ENCODE measurements at regions not wholly inside any gene's neighbourhood (a gene's known extent, or its start where the extent isn't known, plus 50 kb on each side); places are given as distances from the start of the nearest gene placed in this dataset.

- 68% methylated on average over 3 of the region's 3 CpGs for WGBS (ENCODE audit: insufficient coverage, low coverage, low lambda C conversion rate, missing lambda C conversion rate)
- no peaks in the 10 kb centered on the region for H3K27me3 ChIP-seq
- no peak overlapping the region for H3K27ac ChIP-seq
- TF ChIP-seq CTCF (IDR thresholded peaks at IDR 0.05), result no peak
- TF ChIP-seq POLR2A (IDR thresholded peaks at IDR 0.05), result no peak
- intact Hi-C loops (cut with DNase I), result no loop called here
- H3K4me1 ChIP-seq, result no peaks in the 10 kb centered on the region
- no peak overlapping the region for H3K4me3 ChIP-seq
- H3K36me3 ChIP-seq, result no peaks in the 10 kb centered on the region
- no peak for DNase-seq
- ATAC-seq, result no peak
- no peaks in the 10 kb centered on the region for H3K9me3 ChIP-seq
Observed at GRCh38 chr12:87107270-87107669, 851.1 kb upstream of the MGAT4C start.

GRCh38 chr12:87096082-87096585 lies 839.9 kb upstream of the MGAT4C start:
- no peak for ATAC-seq
- TF ChIP-seq POLR2A (IDR thresholded peaks at IDR 0.05) (no peak), CTCF (IDR thresholded peaks at IDR 0.05) (no peak)
- Histone ChIP-seq H3K27me3 (no peaks in the 10 kb centered on the region), H3K36me3 (no peaks in the 10 kb centered on the region), H3K4me3 (no peak overlapping the region), H3K9me3 (no peaks in the 10 kb centered on the region), H3K4me1 (no peaks in the 10 kb centered on the region), H3K27ac (no peak overlapping the region)
- DNase-seq, result no peak
- intact Hi-C loops (cut with DNase I), result no loop called here
- WGBS (ENCODE audit: insufficient coverage, low coverage, low lambda C conversion rate, missing lambda C conversion rate), result 72% methylated on average over 4 of the region's 4 CpGs

- no peaks in the 10 kb centered on the region for H3K9me3 ChIP-seq
- no peaks in the 10 kb centered on the region for H3K36me3 ChIP-seq
- H3K4me3 ChIP-seq, result no peak overlapping the region
- ATAC-seq (no peak), DNase-seq (no peak)
- H3K4me1 ChIP-seq, result no peaks in the 10 kb centered on the region
- intact Hi-C loops (cut with DNase I), result no loop called here
- WGBS (ENCODE audit: insufficient coverage, low coverage, low lambda C conversion rate, missing lambda C conversion rate), result 57% methylated on average over 3 of the region's 3 CpGs
- TF ChIP-seq CTCF (IDR thresholded peaks at IDR 0.05) (no peak), POLR2A (IDR thresholded peaks at IDR 0.05) (no peak)
- no peak overlapping the region for H3K27ac ChIP-seq
- no peaks in the 10 kb centered on the region for H3K27me3 ChIP-seq
Observed at GRCh38 chr12:87094356-87094755, 838.2 kb upstream of the MGAT4C start.

DNA sequence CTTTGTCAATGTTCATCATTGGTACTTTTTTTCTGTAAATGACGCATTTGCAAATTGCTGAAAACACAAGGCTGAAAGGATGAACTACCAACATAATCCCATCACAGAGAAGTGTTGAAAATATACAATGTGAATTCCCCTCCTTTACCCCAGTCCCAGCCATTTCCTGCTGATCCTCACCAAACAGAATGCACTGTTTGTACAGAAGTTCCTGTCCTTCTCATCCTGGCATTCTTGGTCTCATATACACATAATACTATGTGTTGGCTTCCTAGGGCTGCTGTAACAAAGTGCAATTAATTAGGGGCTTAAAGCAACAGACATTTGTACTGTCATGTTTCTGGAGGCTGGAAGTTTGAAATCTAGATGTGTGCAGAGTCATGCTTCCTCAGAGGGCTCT lies 836.2 kb upstream of the MGAT4C start:
- ATAC-seq (no peak), DNase-seq (no peak)
- no peaks in the 10 kb centered on the region for H3K4me1 ChIP-seq
- H3K27me3 ChIP-seq, result no peaks in the 10 kb centered on the region
- no peaks in the 10 kb centered on the region for H3K9me3 ChIP-seq
- no peaks in the 10 kb centered on the region for H3K36me3 ChIP-seq
- WGBS (ENCODE audit: insufficient coverage, low coverage, low lambda C conversion rate, missing lambda C conversion rate), result 69% methylated on average over 1 of the region's 1 CpG
- intact Hi-C loops (cut with DNase I), result no loop called here
- H3K4me3 ChIP-seq, result no peak overlapping the region
- H3K27ac ChIP-seq, result no peak overlapping the region
- no peak for TF ChIP-seq CTCF (IDR thresholded peaks at IDR 0.05)
- no peak for TF ChIP-seq POLR2A (IDR thresholded peaks at IDR 0.05)
